Thymus (tissue), 11 donors: ENCODE measurements at regions not wholly inside any gene's neighbourhood (a gene's known extent, or its start where the extent isn't known, plus 50 kb on each side); places are given as distances from the start of the nearest gene placed in this dataset.

Experiments used
- DNase-seq, 9 donors: peaks; one replicate each; pipeline ENCODE4 v3.0.0-alpha.2; 2013; ENCODE audit warnings: low spot score in 9 of 9, low read depth in 6 of 9, missing footprints in 1 of 9
- H3K27ac ChIP-seq, 2 donors: one replicate each; pipeline ENCODE4 v1.5.1; 2013; ENCODE audit warnings: control low read depth in 1 of 2, low read depth in 1 of 2, low read length in 1 of 2, mild to moderate bottlenecking in 1 of 2, moderate library complexity in 1 of 2
- H3K27me3 ChIP-seq, 2 donors: one replicate each; pipeline ENCODE4 v1.5.1; 2013; ENCODE audit warnings: low read length in 1 of 2; ENCODE audit not compliant: control insufficient read depth in 2 of 2, insufficient read depth in 1 of 2
- H3K36me3 ChIP-seq, 2 donors: one replicate each; pipeline ENCODE4 v1.5.1; 2013; ENCODE audit warnings: low read length in 1 of 2, mild to moderate bottlenecking in 1 of 2, moderate library complexity in 1 of 2; ENCODE audit not compliant: control insufficient read depth in 2 of 2, insufficient read depth in 2 of 2
- H3K4me1 ChIP-seq, 2 donors: one replicate each; pipeline ENCODE4 v1.5.1; 2013; ENCODE audit warnings: low read length in 2 of 2; ENCODE audit not compliant: control insufficient read depth in 2 of 2, insufficient read depth in 2 of 2
- H3K4me3 ChIP-seq, 2 donors: one replicate each; pipeline ENCODE4 v1.5.1; 2013; ENCODE audit warnings: low read length in 2 of 2, control low read depth in 1 of 2, mild to moderate bottlenecking in 1 of 2
- H3K9me3 ChIP-seq, 2 donors: one replicate each; pipeline ENCODE4 v1.5.1; 2013; ENCODE audit warnings: low read length in 1 of 2, mild to moderate bottlenecking in 1 of 2; ENCODE audit not compliant: control insufficient read depth in 2 of 2, insufficient read depth in 1 of 2
- WGBS: extraction: QIAGEN DNeasy Blood & Tissue Kit; methylation state at CpG from one replicate; pipeline ENCODE4 v1.1.7; 2013; 5-methylcytosine and 5-hydroxymethylcytosine counted together
- donor health status: healthy.

DNA sequence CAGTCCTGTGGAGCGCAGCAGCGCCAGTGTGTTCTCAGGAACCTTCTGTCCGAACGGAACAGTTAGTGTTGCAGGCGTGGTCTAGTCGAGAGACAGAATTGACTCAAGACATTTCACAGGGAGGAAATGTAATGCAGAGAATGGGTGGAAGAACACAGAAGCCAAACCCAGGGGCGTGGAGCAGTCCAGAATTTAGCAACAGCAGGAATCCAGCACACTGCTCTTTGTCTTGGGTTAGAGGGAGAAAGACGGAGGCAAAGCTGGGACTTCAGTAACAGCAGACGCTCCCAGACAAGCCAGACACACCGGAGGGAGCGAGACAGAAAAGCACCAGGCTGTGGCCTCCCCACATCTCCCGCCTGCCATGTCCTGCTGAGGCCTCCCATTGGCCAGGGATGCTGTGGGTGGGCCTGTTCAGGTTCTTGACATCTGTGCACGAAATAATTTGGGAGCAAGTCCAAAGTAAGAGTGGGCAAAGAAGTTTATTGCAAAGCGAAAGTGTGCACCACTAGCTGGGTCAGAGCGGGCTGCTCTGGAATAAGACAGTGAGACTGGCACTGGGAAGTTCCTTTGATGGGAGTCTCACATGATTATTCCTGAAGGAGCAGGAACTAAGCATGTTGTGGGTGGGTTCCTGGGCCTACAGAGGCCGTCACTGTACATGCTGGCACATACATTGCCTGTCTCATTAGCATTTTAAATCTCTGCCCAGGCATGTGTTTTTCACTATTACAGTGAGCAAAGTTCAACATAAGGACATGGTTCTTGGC lies 339.3 kb upstream of the SFSWAP start:
- no peak overlapping the region for H3K4me3 ChIP-seq
- no peaks in the 10 kb centered on the region for H3K36me3 ChIP-seq
- no peak overlapping the region for H3K27ac ChIP-seq
- no peaks in the 10 kb centered on the region for H3K9me3 ChIP-seq
- no peak for DNase-seq
- 91% methylated on average over 16 of the region's 16 CpGs for WGBS
- no peaks in the 10 kb centered on the region for H3K4me1 ChIP-seq
- H3K27me3 ChIP-seq, result no peaks in the 10 kb centered on the region

DNA sequence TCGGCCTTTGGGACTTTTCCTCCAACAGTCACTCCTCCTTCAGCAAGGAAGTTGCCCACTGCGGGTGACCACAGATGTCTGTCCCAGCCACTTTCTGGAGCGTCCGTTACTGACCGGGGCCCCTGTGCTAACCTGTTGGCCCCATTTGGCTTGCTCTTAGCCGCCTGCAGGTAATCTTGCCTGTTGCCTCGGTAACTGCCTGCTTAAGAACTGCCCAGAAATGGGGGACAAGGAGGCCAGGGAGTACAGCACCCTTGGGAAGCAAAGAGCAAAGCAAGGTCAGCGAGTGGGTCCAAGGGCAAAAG lies 338.8 kb upstream of the SFSWAP start:
- H3K27ac ChIP-seq, result no peak overlapping the region
- DNase-seq, result no peak
- 94% methylated on average over 8 of the region's 8 CpGs for WGBS

DNA sequence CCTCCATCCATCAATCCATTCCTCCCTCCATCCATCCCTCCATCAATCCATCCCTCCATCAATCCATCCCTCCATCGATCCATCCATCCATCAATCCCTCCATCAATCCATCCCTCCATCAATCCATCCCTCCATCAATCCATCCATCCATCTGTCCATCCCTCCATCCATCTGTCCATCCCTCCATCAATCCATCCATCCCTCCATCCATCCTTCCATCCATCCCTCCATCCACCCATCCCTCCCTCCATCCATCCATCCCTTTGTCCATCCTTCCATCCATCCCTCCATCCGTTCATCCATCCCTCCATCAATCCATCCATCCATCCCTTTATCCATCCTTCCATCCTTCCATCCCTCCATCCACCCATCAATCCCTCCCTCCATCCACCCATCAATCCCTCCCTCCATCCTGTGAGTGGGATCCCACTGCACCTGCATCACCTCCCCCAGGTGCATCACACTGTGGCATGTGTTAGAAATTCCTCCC lies 338.1 kb upstream of the SFSWAP start:
- Histone ChIP-seq H3K27me3 (no peaks in the 10 kb centered on the region), H3K36me3 (no peaks in the 10 kb centered on the region), H3K4me3 (no peak overlapping the region), H3K27ac (no peak overlapping the region), H3K4me1 (no peaks in the 10 kb centered on the region), H3K9me3 (no peaks in the 10 kb centered on the region)
- DNase-seq, result no peak
- 84% methylated on average over 2 of the region's 2 CpGs for WGBS

More for the DNA sequence above, 338.8 kb upstream of the SFSWAP start:
- no peaks in the 10 kb centered on the region for H3K9me3 ChIP-seq
- no peaks in the 10 kb centered on the region for H3K27me3 ChIP-seq
- H3K4me3 ChIP-seq, result no peak overlapping the region
- H3K36me3 ChIP-seq, result no peaks in the 10 kb centered on the region
- H3K4me1 ChIP-seq, result no peaks in the 10 kb centered on the region

DNA sequence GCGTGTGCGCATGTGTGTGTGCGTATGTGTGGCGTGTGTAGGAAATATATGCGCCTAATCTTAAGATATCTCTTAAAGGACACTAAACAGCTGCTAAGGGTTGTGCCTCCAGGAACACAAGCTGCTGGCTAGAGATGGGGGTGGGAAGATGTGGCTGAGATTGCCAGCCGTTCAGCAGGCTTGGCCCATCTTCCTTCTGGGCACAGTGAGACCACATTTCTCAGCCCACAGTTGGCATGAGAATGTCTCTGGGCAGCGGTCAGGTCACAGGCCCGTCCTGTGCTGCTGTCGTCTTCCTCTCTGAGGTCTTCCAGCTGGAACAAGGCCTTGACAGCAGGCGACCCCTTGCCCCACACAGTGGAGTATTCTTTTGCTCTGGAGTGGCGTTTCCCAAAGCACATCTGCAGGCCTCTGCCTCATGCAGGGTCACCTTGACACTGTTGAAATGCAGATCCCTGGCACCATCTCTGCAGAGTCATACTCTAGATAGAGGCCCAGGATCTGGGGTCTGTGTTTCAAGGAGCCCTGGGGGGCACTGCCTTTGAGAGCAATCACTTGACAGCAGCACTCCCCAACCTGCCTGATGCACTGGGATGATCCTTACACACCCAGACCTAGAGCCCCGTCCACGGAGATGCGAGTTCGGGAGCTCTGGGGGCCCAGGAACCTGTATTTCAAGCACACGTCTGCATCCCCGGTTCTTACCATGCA lies 335.5 kb upstream of the SFSWAP start:
- peaks cover 0 to 1% of the 10 kb centered on the region in 2 donors for H3K9me3 ChIP-seq
- no peak for DNase-seq
- no peak overlapping the region for H3K4me3 ChIP-seq
- no peaks in the 10 kb centered on the region for H3K36me3 ChIP-seq
- H3K27me3 ChIP-seq, result peaks cover 0 to 11% of the 10 kb centered on the region in 2 donors
- WGBS, result 93% methylated on average over 17 of the region's 17 CpGs
- no peaks in the 10 kb centered on the region for H3K4me1 ChIP-seq
- no peak overlapping the region for H3K27ac ChIP-seq

DNA sequence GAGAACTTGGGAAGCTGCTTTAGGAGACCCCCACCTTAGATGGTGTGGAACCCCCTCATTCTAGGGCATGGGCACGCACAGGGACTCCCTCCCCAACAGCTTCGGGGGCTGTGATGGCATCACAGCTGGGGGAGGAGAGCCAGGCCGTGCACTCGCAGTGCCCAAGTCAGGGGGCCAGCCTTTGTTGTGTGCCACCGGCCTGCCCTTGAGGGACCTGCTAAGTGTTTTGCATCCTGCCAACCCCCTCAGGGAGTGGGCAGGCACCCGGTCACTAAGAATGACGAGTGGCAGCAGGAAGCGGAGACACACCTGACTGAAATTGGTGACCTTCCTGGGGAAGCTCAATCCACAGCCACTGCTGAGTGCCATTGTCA lies 334.9 kb upstream of the SFSWAP start:
- DNase-seq, result no peak
- Histone ChIP-seq H3K4me1 (no peaks in the 10 kb centered on the region), H3K27ac (no peak overlapping the region), H3K4me3 (no peak overlapping the region), H3K27me3 (peaks cover 0 to 16% of the 10 kb centered on the region in 2 donors), H3K9me3 (peaks cover 0 to 1% of the 10 kb centered on the region in 2 donors), H3K36me3 (no peaks in the 10 kb centered on the region)
- 95% methylated on average over 8 of the region's 8 CpGs for WGBS

DNA sequence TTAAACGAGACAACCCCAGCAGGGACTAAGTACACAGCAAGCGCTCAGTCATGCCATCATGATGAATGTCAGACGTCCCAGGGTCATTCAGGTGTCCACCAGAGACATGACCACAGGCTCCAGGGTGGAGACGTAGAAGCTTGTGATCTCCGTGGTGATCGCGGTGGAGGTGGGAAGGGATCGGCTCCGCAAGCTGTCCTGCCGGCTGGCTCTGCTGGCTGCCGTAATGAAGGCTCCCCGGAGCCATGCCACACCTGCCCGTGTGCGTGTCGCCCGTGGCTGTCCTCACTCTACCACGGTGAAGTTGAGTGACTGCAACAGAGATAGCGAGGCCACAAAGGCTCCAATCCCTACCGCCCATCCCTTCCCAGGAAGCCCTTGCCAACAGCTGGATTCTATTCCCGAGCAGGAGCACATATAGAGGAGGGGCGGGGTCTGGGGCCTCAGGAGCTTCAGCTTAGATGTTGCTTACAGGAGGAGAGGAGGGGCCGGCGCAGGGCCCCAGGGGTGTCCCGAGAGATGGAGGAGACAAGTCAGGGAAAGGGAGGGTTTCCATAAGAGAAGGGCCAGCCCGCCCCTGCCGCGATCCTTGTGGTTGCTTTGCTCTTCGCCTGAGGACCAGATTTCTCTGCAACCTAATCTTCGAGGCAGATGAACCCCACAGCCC lies 332.6 kb upstream of the SFSWAP start:
- Histone ChIP-seq H3K27me3 (peaks cover 0 to 21% of the 10 kb centered on the region in 2 donors), H3K36me3 (no peaks in the 10 kb centered on the region), H3K4me1 (no peaks in the 10 kb centered on the region), H3K27ac (no peak overlapping the region), H3K9me3 (peaks cover 0 to 1% of the 10 kb centered on the region in 2 donors), H3K4me3 (no peak overlapping the region)
- WGBS, result 93% methylated on average over 29 of the region's 29 CpGs
- DNase-seq, result no peak

DNA sequence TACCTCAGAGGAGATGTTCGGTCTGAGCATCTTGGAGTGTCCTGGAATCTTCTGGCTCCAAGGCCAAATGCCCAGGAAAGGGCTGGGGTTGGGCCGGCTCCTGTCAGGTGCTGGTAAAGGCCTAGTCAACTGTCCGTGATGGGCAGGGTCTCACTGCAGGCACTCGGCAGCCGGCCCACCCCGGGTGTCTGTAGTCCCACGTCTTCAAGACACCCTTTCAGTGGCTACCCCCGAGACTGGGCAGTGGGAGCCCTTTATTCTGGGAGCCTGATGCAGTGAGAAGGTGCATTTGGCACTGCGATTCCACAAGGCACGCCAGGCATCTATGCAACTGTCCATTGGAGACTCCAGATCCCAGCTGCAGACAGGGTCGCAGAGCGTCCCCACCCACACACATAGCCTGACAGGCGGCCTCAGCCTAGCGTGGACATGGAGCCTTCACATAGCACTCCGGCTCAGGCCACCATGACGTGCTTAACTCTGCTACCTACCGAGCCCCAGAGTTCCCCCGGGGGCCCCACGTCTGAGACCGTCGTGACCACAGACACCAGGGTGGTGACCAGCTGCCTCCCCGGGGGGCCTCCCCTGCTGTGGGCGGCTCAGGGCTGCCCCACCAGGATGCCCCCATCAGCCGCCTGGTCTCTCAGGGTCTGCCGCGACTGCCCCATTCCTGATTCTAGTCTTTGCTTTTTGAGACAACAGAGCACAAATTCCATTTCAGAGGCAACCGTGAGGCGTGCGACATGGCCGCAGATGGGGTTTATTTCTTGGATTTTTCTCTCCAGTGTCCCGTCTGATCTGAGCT lies 331.8 kb upstream of the SFSWAP start:
- H3K9me3 ChIP-seq, result peaks cover 0 to 1% of the 10 kb centered on the region in 2 donors
- H3K4me1 ChIP-seq, result no peaks in the 10 kb centered on the region
- WGBS, result 91% methylated on average over 31 of the region's 31 CpGs
- peaks cover 0 to 21% of the 10 kb centered on the region in 2 donors for H3K27me3 ChIP-seq
- no peaks in the 10 kb centered on the region for H3K36me3 ChIP-seq
- no peak overlapping the region for H3K27ac ChIP-seq
- H3K4me3 ChIP-seq, result no peak overlapping the region
- no peak for DNase-seq

DNA sequence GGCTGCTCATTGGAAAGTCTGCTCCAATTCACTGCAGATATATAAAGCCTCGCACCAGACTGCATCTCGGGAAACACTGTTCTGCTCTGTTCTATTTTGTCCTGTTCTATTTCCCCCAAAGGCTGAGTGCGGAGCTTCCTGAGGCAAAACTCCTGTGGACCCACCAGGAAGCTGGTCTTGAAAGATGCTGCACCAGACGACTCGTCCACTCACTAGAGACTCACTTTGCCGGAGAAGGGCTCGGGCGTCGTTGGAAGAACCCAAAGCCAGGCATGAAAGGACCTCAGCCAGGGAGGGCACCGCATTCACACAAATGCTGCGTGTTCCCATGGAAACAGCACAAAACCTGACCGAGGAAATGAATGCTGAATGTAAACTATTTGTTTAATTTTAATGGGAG lies 331.2 kb upstream of the SFSWAP start:
- 76% methylated on average over 12 of the region's 12 CpGs for WGBS
- Histone ChIP-seq H3K4me3 (no peak overlapping the region), H3K9me3 (peaks cover 0 to 1% of the 10 kb centered on the region in 2 donors), H3K27ac (no peak overlapping the region), H3K36me3 (no peaks in the 10 kb centered on the region), H3K27me3 (peaks cover 0 to 21% of the 10 kb centered on the region in 2 donors), H3K4me1 (no peaks in the 10 kb centered on the region)
- no peak for DNase-seq
